Mucosa of descending colon (tissue), 3 donors: ENCODE measurements at regions not wholly inside any gene's neighbourhood (a gene's known extent, or its start where the extent isn't known, plus 50 kb on each side); places are given as distances from the start of the nearest gene placed in this dataset.
A peak's percentile ranks its signal among the peaks of the same experiment; 100 is the strongest.

Source experiments
- ATAC-seq: fragments of 200-7000 bp; cut with Tn5 transposase; one replicate; pipeline ENCODE4 v1.9.1; 2020; ENCODE audit warnings: mild to moderate bottlenecking, moderate library complexity
- DNase-seq, 3 donors: peaks; one replicate each; pipeline ENCODE4 v3.0.0-alpha.2; 2020
- H3K36me3 ChIP-seq: fragments of 200-600 bp; one replicate; pipeline ENCODE4 v1.8.0; 2021; ENCODE audit warnings: low read depth, mild to moderate bottlenecking
- H3K4me1 ChIP-seq: fragments of 200-600 bp; one replicate; pipeline ENCODE4 v1.8.0; 2021; ENCODE audit warnings: low read depth, mild to moderate bottlenecking
- H3K4me3 ChIP-seq: fragments of 200-600 bp; one replicate; pipeline ENCODE4 v1.8.0; 2021; ENCODE audit warnings: mild to moderate bottlenecking
- H3K9me3 ChIP-seq: fragments of 200-600 bp; one replicate; pipeline ENCODE4 v1.8.0; 2021; ENCODE audit warnings: mild to moderate bottlenecking
- intact Hi-C, 2 donors: fragments of 100-400 bp; cut with DNase I in 1 of 2; cut with micrococcal nuclease in 1 of 2; formaldehyde crosslinking; loops; one replicate each; pipeline versions ENCODE4 v1.11.0 to v1.11.1; 2022; cut with DNase I, micrococcal nuclease
- TF ChIP-seq, protein P1 (sequence below): fragments of 200-600 bp; IDR thresholded peaks from one replicate; pipeline ENCODE4 v1.8.0; 2022; ENCODE audit warnings: antibody characterized with exemption, mild to moderate bottlenecking
- donor health status: DM: no; HTN: no; CAD: no; lungs with moderate emphysema.
- donor health status: DM: no; HTN: no; CAD: no.
- donor health status: DM: no; HTN: yes; CAD: no.

DNA sequence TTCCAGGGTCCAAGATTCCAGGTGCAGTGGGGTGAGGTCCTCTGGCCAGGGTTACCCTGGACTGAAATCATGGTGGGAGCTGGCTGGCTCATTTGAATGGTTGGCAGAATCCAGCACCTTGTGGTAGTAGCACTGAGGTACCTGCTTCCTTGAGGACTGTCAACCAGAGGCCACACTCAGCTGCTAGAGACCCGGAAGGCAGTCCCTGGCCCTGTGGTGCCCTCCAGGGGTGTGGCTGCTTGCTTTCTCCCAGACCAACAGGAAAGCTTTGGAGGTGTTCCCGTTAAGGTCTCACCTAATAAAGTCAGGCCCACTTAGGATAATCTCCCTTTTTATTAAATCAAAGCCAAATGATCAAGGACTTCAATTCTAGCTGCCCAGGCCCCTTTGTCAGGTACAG is 107.7 kb upstream of the GDF10 start:
- H3K4me1 ChIP-seq = peaks cover 19% of the 10 kb centered on the region
- peak in 2 of 3 donors; percentile 33 to 51 for DNase-seq
- intact Hi-C loops = no loop called here
- H3K9me3 ChIP-seq = no peaks in the 10 kb centered on the region
- H3K36me3 ChIP-seq = no peaks in the 10 kb centered on the region
- peak; percentile 62 for ATAC-seq
- H3K4me3 ChIP-seq = no peak overlapping the region
- TF ChIP-seq, protein P1, sequence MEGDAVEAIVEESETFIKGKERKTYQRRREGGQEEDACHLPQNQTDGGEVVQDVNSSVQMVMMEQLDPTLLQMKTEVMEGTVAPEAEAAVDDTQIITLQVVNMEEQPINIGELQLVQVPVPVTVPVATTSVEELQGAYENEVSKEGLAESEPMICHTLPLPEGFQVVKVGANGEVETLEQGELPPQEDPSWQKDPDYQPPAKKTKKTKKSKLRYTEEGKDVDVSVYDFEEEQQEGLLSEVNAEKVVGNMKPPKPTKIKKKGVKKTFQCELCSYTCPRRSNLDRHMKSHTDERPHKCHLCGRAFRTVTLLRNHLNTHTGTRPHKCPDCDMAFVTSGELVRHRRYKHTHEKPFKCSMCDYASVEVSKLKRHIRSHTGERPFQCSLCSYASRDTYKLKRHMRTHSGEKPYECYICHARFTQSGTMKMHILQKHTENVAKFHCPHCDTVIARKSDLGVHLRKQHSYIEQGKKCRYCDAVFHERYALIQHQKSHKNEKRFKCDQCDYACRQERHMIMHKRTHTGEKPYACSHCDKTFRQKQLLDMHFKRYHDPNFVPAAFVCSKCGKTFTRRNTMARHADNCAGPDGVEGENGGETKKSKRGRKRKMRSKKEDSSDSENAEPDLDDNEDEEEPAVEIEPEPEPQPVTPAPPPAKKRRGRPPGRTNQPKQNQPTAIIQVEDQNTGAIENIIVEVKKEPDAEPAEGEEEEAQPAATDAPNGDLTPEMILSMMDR = no peak

DNA sequence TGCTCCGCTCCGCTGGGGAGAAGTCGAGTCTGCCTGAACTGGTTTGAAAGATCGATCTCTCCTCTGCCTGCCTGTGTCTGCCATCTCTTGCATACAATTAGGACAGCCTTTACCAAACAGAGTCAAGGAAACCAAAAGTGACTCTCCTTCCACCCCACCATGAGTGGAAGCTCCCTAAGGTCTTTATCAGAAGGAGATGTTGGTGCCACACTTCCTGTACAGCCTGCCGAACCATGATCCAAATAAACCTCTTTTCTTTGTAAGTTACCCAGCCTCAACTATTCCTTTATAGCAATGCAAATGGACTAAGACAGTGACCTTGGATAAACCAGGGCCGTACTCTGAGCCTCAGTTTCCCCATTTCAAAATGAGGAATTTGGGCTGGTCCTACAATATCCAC is 106.3 kb upstream of the GDF10 start:
- intact Hi-C loops = no loop called here
- no peak for DNase-seq

DNA sequence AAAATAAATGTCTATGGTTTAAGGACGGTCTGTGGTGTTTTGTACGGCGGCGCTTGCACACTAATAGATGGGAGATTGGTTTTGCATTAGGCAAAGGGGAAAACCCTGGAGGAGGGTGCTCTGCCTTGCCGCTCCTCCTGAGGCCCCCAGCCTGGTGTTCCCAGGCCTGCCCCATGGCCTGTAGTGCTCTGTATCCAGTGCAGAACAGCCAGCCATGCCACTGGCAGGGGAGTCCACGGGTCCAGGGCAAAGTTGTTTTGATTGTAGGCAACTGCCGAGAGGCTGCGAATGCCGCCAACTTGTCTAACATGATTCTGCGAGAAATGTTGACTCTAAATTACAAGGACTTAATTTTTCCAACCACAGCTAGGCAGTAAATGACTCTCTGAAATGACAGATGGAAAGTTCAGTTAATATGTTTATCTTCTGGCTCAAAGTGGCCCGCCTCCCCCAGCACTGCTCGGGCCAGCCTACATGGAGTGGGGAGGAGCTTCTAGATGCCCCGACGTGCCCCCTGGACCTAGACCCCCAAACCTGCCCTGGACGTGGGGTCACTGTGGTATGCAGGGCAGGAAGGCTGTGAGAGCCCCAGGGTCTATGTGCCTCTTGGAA is 104.6 kb upstream of the GDF10 start:
- TF ChIP-seq, protein P1 = no peak
- Histone ChIP-seq H3K36me3 (no peaks in the 10 kb centered on the region), H3K4me1 (peaks cover 11% of the 10 kb centered on the region), H3K4me3 (no peak overlapping the region), H3K9me3 (no peaks in the 10 kb centered on the region)
- no peak for DNase-seq
- intact Hi-C loops = no loop called here
- peak; percentile 24 for ATAC-seq

More for the DNA sequence above, 106.3 kb upstream of the GDF10 start:
- peaks cover 19% of the 10 kb centered on the region for H3K4me1 ChIP-seq
- no peaks in the 10 kb centered on the region for H3K9me3 ChIP-seq
- no peaks in the 10 kb centered on the region for H3K36me3 ChIP-seq
- TF ChIP-seq, protein P1 = no peak
- H3K4me3 ChIP-seq = no peak overlapping the region
- ATAC-seq = no peak

DNA sequence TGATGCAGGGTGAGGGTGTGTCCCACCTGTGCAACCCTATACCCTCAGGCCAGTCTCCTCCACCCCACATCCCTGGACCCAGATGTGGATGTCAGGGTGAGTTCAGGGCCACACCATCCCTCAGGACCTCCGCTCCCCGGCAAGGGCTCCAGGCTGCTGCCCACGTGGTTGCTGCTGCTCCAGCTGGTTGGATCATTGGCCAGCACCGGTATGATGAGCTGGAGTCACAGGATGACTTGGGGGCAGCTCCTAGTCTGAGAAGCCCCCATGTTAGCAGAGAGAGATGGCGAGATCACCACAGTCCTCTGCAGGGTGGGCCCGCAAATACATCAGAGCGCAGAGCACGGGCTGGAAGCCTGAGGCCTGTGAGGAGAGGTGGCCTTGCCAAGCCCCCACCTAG is 103.3 kb upstream of the GDF10 start:
- intact Hi-C loops = no loop called here
- TF ChIP-seq, protein P1 = no peak
- ATAC-seq = no peak

DNA sequence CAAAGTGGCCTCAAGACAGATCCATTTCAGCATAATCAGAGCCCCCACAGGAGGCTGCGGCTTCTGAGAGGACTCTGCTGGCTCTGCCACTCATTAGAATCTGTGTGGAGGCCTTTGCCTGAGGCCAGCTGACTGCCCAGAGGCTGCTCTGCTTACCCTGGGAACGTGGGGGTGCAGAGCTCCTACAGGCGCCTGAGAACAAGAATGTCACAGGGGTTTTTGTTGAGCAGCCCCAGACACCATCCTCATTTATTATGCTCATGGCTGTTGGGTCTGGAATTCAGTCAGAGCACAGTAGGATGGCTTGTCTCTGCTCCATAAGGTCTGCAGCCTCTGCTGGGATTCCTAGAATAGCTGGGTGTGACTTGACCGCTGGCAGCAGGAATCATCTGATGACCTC is 101.8 kb upstream of the GDF10 start:
- intact Hi-C loops = no loop called here
- Histone ChIP-seq H3K4me1 (no peaks in the 10 kb centered on the region), H3K9me3 (no peaks in the 10 kb centered on the region), H3K36me3 (no peaks in the 10 kb centered on the region), H3K4me3 (no peak overlapping the region)
- TF ChIP-seq, protein P1 = no peak
- no peak for ATAC-seq
- no peak for DNase-seq

More for the DNA sequence above, 103.3 kb upstream of the GDF10 start:
- no peaks in the 10 kb centered on the region for H3K9me3 ChIP-seq
- no peak overlapping the region for H3K4me3 ChIP-seq
- DNase-seq = no peak
- no peaks in the 10 kb centered on the region for H3K36me3 ChIP-seq
- no peaks in the 10 kb centered on the region for H3K4me1 ChIP-seq

DNA sequence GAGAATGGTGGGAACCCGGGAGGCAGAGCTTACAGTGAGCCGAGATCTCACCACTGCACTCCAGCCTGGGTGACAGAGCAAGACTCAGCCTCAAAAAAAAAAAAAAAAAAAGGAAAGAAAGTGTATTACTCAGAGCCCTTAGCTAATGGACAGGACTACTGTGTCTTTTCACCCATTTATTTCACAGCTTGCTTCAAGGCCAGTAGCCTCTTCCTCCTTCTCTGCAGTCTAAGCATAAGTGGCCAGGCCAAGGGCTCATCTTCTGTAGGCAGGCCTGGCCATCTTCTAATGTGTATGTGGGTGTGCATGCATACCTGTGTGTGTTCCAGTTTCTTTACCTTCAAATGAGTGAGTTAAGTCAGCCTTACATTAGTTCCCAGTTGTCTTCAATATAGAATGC is 94.8 kb upstream of the GDF10 start:
- ATAC-seq (no peak), DNase-seq (no peak)
- TF ChIP-seq, protein P1 = no peak
- H3K9me3 ChIP-seq = no peaks in the 10 kb centered on the region
- H3K4me1 ChIP-seq = no peaks in the 10 kb centered on the region
- no peaks in the 10 kb centered on the region for H3K36me3 ChIP-seq
- no peak overlapping the region for H3K4me3 ChIP-seq
- intact Hi-C loops = no loop called here
